CD14-positive monocyte (primary cell): ENCODE measurements at regions not wholly inside any gene's neighbourhood (a gene's known extent, or its start where the extent isn't known, plus 50 kb on each side); places are given as distances from the start of the nearest gene placed in this dataset.

Experiments
- DNase-seq, 3 donors: peaks; one replicate each; pipeline ENCODE4 v3.0.0-alpha.2; 2011 to 2022
- H2AFZ ChIP-seq: 2 replicates; pipeline ENCODE4 v1.6.0; 2012; ENCODE audit warnings: mild to moderate bottlenecking, low read depth, low read length, inconsistent platforms; ENCODE audit not compliant: insufficient read depth, poor library complexity, severe bottlenecking
- H3K27ac ChIP-seq, 2 donors: 1 replicate in 1 of 2; 2 replicates in 1 of 2; pipeline ENCODE4 v1.5.1; 2012 to 2013; ENCODE audit warnings: low read length in 2 of 2, control low read depth in 1 of 2, inconsistent platforms in 1 of 2, low read depth in 1 of 2, mild to moderate bottlenecking in 1 of 2
- H3K27me3 ChIP-seq, 2 donors: one replicate each; pipeline versions ENCODE4 v1.6.0 to v1.6.1; 2011 to 2013; ENCODE audit warnings: low read length in 2 of 2; ENCODE audit not compliant: control insufficient read depth in 2 of 2, insufficient read depth in 2 of 2
- H3K36me3 ChIP-seq, 2 donors: replicated peaks in 1 of 2; 1 replicate in 1 of 2; 2 replicates in 1 of 2; pipeline versions ENCODE4 v1.5.1 to v1.6.1; 2012 to 2013; ENCODE audit warnings: low read length in 2 of 2, control low read depth in 1 of 2, inconsistent platforms in 1 of 2, mild to moderate bottlenecking in 1 of 2; ENCODE audit not compliant: insufficient read depth in 2 of 2, control insufficient read depth in 1 of 2
- H3K4me1 ChIP-seq, 2 donors: 1 replicate in 1 of 2; 2 replicates in 1 of 2; pipeline versions ENCODE4 v1.5.1 to v1.6.1; 2012 to 2013; ENCODE audit warnings: low read length in 2 of 2, control low read depth in 1 of 2, inconsistent platforms in 1 of 2, mild to moderate bottlenecking in 1 of 2, moderate library complexity in 1 of 2; ENCODE audit not compliant: insufficient read depth in 2 of 2, control insufficient read depth in 1 of 2
- H3K4me2 ChIP-seq: replicated peaks from 2 replicates; pipeline ENCODE3; 2012; ENCODE audit warnings: low read length, moderate library complexity, mild to moderate bottlenecking; ENCODE audit not compliant: poor library complexity, severe bottlenecking; ENCODE audit errors: extremely low read depth
- H3K4me3 ChIP-seq, 3 experiments: fragments of 200-600 bp in 1 of 3; sonication (generic) in 1 of 3; replicated peaks in 1 of 3; 1 replicate in 2 of 3; 2 replicates in 1 of 3; pipeline ENCODE4 v1.5.1; 2011 to 2013; ENCODE audit warnings: low read length in 3 of 3, mild to moderate bottlenecking in 3 of 3, control low read depth in 2 of 3, low read depth in 2 of 3, inconsistent platforms in 1 of 3, moderate library complexity in 1 of 3
- H3K79me2 ChIP-seq: 2 replicates; pipeline ENCODE4 v1.6.0; 2012; ENCODE audit warnings: mild to moderate bottlenecking, control low read depth, inconsistent platforms, low read length, moderate library complexity; ENCODE audit not compliant: insufficient read depth
- H3K9ac ChIP-seq: 2 replicates; pipeline ENCODE4 v1.6.0; 2017; ENCODE audit warnings: low read length, mild to moderate bottlenecking; ENCODE audit not compliant: insufficient read depth, poor library complexity, severe bottlenecking
- H3K9me3 ChIP-seq, 2 donors: replicated peaks in 1 of 2; 1 replicate in 1 of 2; 2 replicates in 1 of 2; pipeline versions ENCODE4 v1.5.1 to v1.6.1; 2012 to 2013; ENCODE audit warnings: low read length in 2 of 2, control low read depth in 1 of 2; ENCODE audit not compliant: control insufficient read depth in 1 of 2, insufficient read depth in 1 of 2
- H4K20me1 ChIP-seq: 2 replicates; pipeline ENCODE4 v1.6.0; 2012; ENCODE audit warnings: mild to moderate bottlenecking, low read length, control low read depth, moderate library complexity; ENCODE audit not compliant: insufficient read depth
- H3K27ac Mint-ChIP-seq, 7 donors: one replicate each; pipeline ENCODE4 v1.8.0; 2020; ENCODE audit warnings: mild to moderate bottlenecking in 7 of 7, mixed read lengths in 7 of 7, moderate library complexity in 6 of 7, inconsistent platforms in 2 of 7
- H3K27me3 Mint-ChIP-seq, 3 donors: one replicate each; pipeline ENCODE4 v1.8.0; 2021 to 2022; ENCODE audit warnings: low read depth in 3 of 3, mild to moderate bottlenecking in 3 of 3, mixed read lengths in 3 of 3, moderate library complexity in 3 of 3, inconsistent platforms in 1 of 3
- H3K36me3 Mint-ChIP-seq, 2 donors: one replicate each; pipeline ENCODE4 v1.8.0; 2020; ENCODE audit warnings: mixed read lengths in 2 of 2, inconsistent platforms in 1 of 2, mild to moderate bottlenecking in 1 of 2
- H3K4me1 Mint-ChIP-seq: one replicate; pipeline ENCODE4 v1.8.0; 2020; ENCODE audit warnings: mild to moderate bottlenecking, mixed read lengths
- H3K4me3 Mint-ChIP-seq, 2 donors: one replicate each; pipeline ENCODE4 v1.8.0; 2020; ENCODE audit warnings: mild to moderate bottlenecking in 2 of 2, mixed read lengths in 2 of 2, moderate library complexity in 1 of 2
- H3K9me3 Mint-ChIP-seq, 7 donors: one replicate each; pipeline ENCODE4 v1.8.0; 2020 to 2022; ENCODE audit warnings: mixed read lengths in 7 of 7, mild to moderate bottlenecking in 6 of 7, moderate library complexity in 6 of 7, inconsistent platforms in 2 of 7
- WGBS: methylation state at CpG from one replicate; pipeline ENCODE4 v1.1.5; 2013; ENCODE audit warnings: missing lambda C conversion rate; ENCODE audit not compliant: insufficient coverage; 5-methylcytosine and 5-hydroxymethylcytosine counted together
- intact Hi-C, 2 donors: fragments of 100-400 bp; cut with micrococcal nuclease; formaldehyde crosslinking; loops; one replicate each; pipeline versions ENCODE4 v1.15.0 to v1.15.1; 2023
- TF ChIP-seq, protein P1 (sequence below): fragments of 200-600 bp; IDR thresholded peaks from one replicate; pipeline ENCODE4 v1.8.0; 2022; ENCODE audit warnings: antibody characterized with exemption, mild to moderate bottlenecking

DNA sequence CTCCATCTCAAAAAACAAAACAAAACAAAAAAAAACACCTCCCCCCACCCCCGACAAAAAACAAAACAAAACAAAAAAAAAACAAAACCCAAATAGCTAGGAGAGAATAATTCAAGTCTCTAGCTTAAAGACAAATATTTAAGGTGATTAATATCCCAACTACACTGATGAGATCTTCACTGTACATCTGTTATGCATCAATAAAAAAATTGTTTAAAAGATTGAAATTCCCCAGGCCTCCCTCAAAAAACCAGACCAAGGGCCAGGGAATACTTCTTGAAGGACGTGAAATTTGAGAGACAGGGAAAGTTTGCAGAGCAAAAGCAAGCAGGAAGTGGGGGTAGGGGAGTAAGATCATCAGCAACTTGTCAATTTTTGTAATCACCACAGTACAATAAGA is 232.6 kb downstream of the REEP3 start:
- Histone ChIP-seq H3K27me3 (no peaks in the 10 kb centered on the region), H3K9ac (no peak overlapping the region), H3K9me3 (no peaks in the 10 kb centered on the region), H4K20me1 (no peaks in the 10 kb centered on the region), H3K4me1 (no peaks in the 10 kb centered on the region), H3K27ac (no peak overlapping the region), H3K79me2 (no peaks in the 10 kb centered on the region), H3K36me3 (no peaks in the 10 kb centered on the region), H3K4me2 (no peak overlapping the region), H3K4me3 (no peak overlapping the region), H2AFZ (no peak overlapping the region)
- peaks cover 10 to 17% (median 13%) of the 10 kb centered on the region in 3 donors for H3K27me3 Mint-ChIP-seq
- no peaks in the 10 kb centered on the region for H3K4me1 Mint-ChIP-seq
- DNase-seq, result no peak
- no CpG with 5 or more reads among the region's 2 CpGs for WGBS
- H3K36me3 Mint-ChIP-seq, result no peaks in the 10 kb centered on the region
- TF ChIP-seq, protein P1, sequence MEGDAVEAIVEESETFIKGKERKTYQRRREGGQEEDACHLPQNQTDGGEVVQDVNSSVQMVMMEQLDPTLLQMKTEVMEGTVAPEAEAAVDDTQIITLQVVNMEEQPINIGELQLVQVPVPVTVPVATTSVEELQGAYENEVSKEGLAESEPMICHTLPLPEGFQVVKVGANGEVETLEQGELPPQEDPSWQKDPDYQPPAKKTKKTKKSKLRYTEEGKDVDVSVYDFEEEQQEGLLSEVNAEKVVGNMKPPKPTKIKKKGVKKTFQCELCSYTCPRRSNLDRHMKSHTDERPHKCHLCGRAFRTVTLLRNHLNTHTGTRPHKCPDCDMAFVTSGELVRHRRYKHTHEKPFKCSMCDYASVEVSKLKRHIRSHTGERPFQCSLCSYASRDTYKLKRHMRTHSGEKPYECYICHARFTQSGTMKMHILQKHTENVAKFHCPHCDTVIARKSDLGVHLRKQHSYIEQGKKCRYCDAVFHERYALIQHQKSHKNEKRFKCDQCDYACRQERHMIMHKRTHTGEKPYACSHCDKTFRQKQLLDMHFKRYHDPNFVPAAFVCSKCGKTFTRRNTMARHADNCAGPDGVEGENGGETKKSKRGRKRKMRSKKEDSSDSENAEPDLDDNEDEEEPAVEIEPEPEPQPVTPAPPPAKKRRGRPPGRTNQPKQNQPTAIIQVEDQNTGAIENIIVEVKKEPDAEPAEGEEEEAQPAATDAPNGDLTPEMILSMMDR, result no peak
- peak overlapping the region in 2 of 7 donors; percentile 24 to 41 for H3K27ac Mint-ChIP-seq
- no peak overlapping the region for H3K4me3 Mint-ChIP-seq
- intact Hi-C loops, result no loop called here
- H3K9me3 Mint-ChIP-seq, result peaks cover 0 to 6% (median 3%) of the 10 kb centered on the region in 7 donors

DNA sequence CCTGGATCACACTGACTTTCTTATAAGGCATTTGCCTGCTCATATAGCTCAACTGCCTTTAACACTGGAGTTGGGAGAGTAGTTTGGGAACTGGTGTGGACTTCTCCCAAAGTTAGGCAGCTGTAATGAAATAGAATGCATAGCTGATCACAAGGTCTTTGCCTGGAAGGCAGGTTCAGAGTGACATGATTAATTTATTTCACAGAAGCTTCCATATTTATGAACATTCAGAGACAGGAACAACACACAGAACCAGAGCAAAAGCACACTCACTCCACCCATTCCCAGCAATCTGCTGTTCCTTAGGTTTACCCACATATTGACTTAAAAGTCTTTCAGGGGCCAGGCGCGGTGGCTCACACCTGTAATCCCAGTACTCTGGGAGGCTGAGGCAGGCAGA is 234.2 kb downstream of the REEP3 start:
- Histone ChIP-seq H3K9me3 (no peaks in the 10 kb centered on the region), H4K20me1 (no peaks in the 10 kb centered on the region), H3K27ac (no peak overlapping the region), H3K4me1 (no peaks in the 10 kb centered on the region), H3K79me2 (no peaks in the 10 kb centered on the region), H3K4me3 (no peak overlapping the region), H3K4me2 (no peak overlapping the region), H3K27me3 (peaks cover 0 to 4% of the 10 kb centered on the region in 2 donors), H3K36me3 (no peaks in the 10 kb centered on the region), H3K9ac (no peak overlapping the region), H2AFZ (no peak overlapping the region)
- TF ChIP-seq, protein P1, result no peak
- Mint-ChIP-seq H3K4me1 (no peaks in the 10 kb centered on the region), H3K27me3 (peaks cover 11 to 24% (median 16%) of the 10 kb centered on the region in 3 donors), H3K27ac (no peak overlapping the region), H3K4me3 (no peak overlapping the region), H3K36me3 (no peaks in the 10 kb centered on the region), H3K9me3 (peaks cover 0 to 5% (median 0%) of the 10 kb centered on the region in 7 donors)
- intact Hi-C loops, result no loop called here
- no CpG with 5 or more reads among the region's 2 CpGs for WGBS
- no peak for DNase-seq
